Epithelial cell of esophagus (primary cell): ENCODE measurements at regions not wholly inside any gene's neighbourhood (a gene's known extent, or its start where the extent isn't known, plus 50 kb on each side); places are given as distances from the start of the nearest gene placed in this dataset.

ENCODE experiments used
- DNase-seq: peaks from one replicate; pipeline ENCODE4 v3.0.0; 2010; ENCODE audit warnings: low read depth
- H3K4me3 ChIP-seq: 2 replicates; pipeline ENCODE4 v1.5.1; 2011; ENCODE audit warnings: mild to moderate bottlenecking, low read length, control low read depth
- CTCF ChIP-seq: IDR thresholded peaks from 2 replicates; pipeline ENCODE4 v1.5.1; 2011; ENCODE audit warnings: low read depth, mild to moderate bottlenecking, low read length, control low read depth, inconsistent platforms; ENCODE audit not compliant: insufficient read depth; ENCODE audit errors: missing control alignments

GRCh38 chr22:27185760-27186302 lies 528.4 kb downstream of the MIAT start:
- TF ChIP-seq CTCF: no peak
- no peak for DNase-seq
- H3K4me3 ChIP-seq: no peak overlapping the region

- no peak for TF ChIP-seq CTCF
- no peak for DNase-seq
- no peak overlapping the region for H3K4me3 ChIP-seq
Measured at GRCh38 chr22:27186643-27187042, 529.3 kb downstream of the MIAT start.

GRCh38 chr22:27192135-27192829 lies 534.9 kb downstream of the MIAT start:
- DNase-seq: no peak

GRCh38 chr22:27193215-27193614 lies 535.8 kb downstream of the MIAT start:
- TF ChIP-seq CTCF: no peak
- no peak for DNase-seq
- no peak overlapping the region for H3K4me3 ChIP-seq

More at GRCh38 chr22:27192135-27192829, 534.9 kb downstream of the MIAT start:
- no peak for TF ChIP-seq CTCF
- H3K4me3 ChIP-seq: no peak overlapping the region

GRCh38 chr22:27193636-27194035 lies 536.2 kb downstream of the MIAT start:
- no peak for DNase-seq
- no peak overlapping the region for H3K4me3 ChIP-seq
- TF ChIP-seq CTCF: no peak

GRCh38 chr22:27194096-27194748 lies 536.8 kb downstream of the MIAT start:
- peak; percentile 70 for DNase-seq
- TF ChIP-seq CTCF: no peak
- H3K4me3 ChIP-seq: no peak overlapping the region
